ENCODE measurements at regions not wholly inside any gene's neighbourhood (a gene's known extent, or its start where the extent isn't known, plus 50 kb on each side); places are given as distances from the start of the nearest gene placed in this dataset.

- no peak overlapping the region for H3K27ac Mint-ChIP-seq (ENCODE audit: unreplicated experiment)
- peaks cover 4% of the 10 kb centered on the region for H3K9me3 ChIP-seq (ENCODE audit: insufficient read depth, low read depth, low read length)
Measured at GRCh38 chr3:25992606-25993005, 202.7 kb downstream of the OXSM start.

GRCh38 chr3:26004172-26004571 is 214.3 kb downstream of the OXSM start:
- H3K79me2 ChIP-seq (ENCODE audit: insufficient read depth, low read length): no peaks in the 10 kb centered on the region
- no peak overlapping the region for H3K4me3 ChIP-seq (ENCODE audit: insufficient read depth, low read depth, low read length)
- no peaks in the 10 kb centered on the region for H3K27me3 ChIP-seq (ENCODE audit: insufficient read depth, low read length)
- H3K4me3 Mint-ChIP-seq (ENCODE audit: unreplicated experiment): no peak overlapping the region
- H3K27ac ChIP-seq (ENCODE audit: low read depth, low read length): no peak overlapping the region
- no peaks in the 10 kb centered on the region for H3K36me3 ChIP-seq (ENCODE audit: insufficient read depth, low read length)
- TF ChIP-seq EZH2 (IDR thresholded peaks at IDR 0.05; ENCODE audit: insufficient read depth, low read length) (no peak), CTCF (IDR thresholded peaks at IDR 0.05; ENCODE audit: insufficient read depth, low read depth, low read length) (no peak)
- H3K4me1 Mint-ChIP-seq (ENCODE audit: low read depth, unreplicated experiment): no peaks in the 10 kb centered on the region
- no peaks in the 10 kb centered on the region for H3K4me1 ChIP-seq (ENCODE audit: insufficient read depth, low read length)
- peaks cover 2% of the 10 kb centered on the region for H3K9me3 Mint-ChIP-seq (ENCODE audit: unreplicated experiment)
- H3K4me2 ChIP-seq (ENCODE audit: low read length): no peak overlapping the region
- H3K36me3 Mint-ChIP-seq (ENCODE audit: low read depth, unreplicated experiment): no peaks in the 10 kb centered on the region
- H4K20me1 ChIP-seq (ENCODE audit: insufficient read depth, low read length): no peaks in the 10 kb centered on the region
- H3K27me3 Mint-ChIP-seq (ENCODE audit: low read depth, unreplicated experiment): no peaks in the 10 kb centered on the region
- no peak overlapping the region for H3K9ac ChIP-seq (ENCODE audit: low read length)
- H3K27ac Mint-ChIP-seq (ENCODE audit: unreplicated experiment): no peak overlapping the region
- no peaks in the 10 kb centered on the region for H3K9me3 ChIP-seq (ENCODE audit: insufficient read depth, low read depth, low read length)
- FAIRE-seq (no peak), DNase-seq (ENCODE audit: low read depth) (no peak)
- H2AFZ ChIP-seq (ENCODE audit: low read depth, low read length): no peak overlapping the region

More at GRCh38 chr3:25992606-25993005, 202.7 kb downstream of the OXSM start:
- Histone ChIP-seq H3K27ac (ENCODE audit: low read depth, low read length) (no peak overlapping the region), H3K9ac (ENCODE audit: low read length) (no peak overlapping the region), H3K4me1 (ENCODE audit: insufficient read depth, low read length) (no peaks in the 10 kb centered on the region), H4K20me1 (ENCODE audit: insufficient read depth, low read length) (no peaks in the 10 kb centered on the region), H3K4me3 (ENCODE audit: insufficient read depth, low read depth, low read length) (no peak overlapping the region), H3K79me2 (ENCODE audit: insufficient read depth, low read length) (no peaks in the 10 kb centered on the region), H2AFZ (ENCODE audit: low read depth, low read length) (no peak overlapping the region), H3K36me3 (ENCODE audit: insufficient read depth, low read length) (no peaks in the 10 kb centered on the region), H3K4me2 (ENCODE audit: low read length) (no peak overlapping the region), H3K27me3 (ENCODE audit: insufficient read depth, low read length) (no peaks in the 10 kb centered on the region)
- TF ChIP-seq CTCF (IDR thresholded peaks at IDR 0.05; ENCODE audit: insufficient read depth, low read depth, low read length) (no peak), EZH2 (IDR thresholded peaks at IDR 0.05; ENCODE audit: insufficient read depth, low read length) (no peak)
- Mint-ChIP-seq H3K36me3 (ENCODE audit: low read depth, unreplicated experiment) (no peaks in the 10 kb centered on the region), H3K9me3 (ENCODE audit: unreplicated experiment) (peaks cover 11% of the 10 kb centered on the region), H3K27me3 (ENCODE audit: low read depth, unreplicated experiment) (no peaks in the 10 kb centered on the region), H3K4me1 (ENCODE audit: low read depth, unreplicated experiment) (no peaks in the 10 kb centered on the region), H3K4me3 (ENCODE audit: unreplicated experiment) (no peak overlapping the region)
- no peak for DNase-seq (ENCODE audit: low read depth)
- no peak for FAIRE-seq

GRCh38 chr3:26011276-26011675 is 221.4 kb downstream of the OXSM start:
- DNase-seq (ENCODE audit: low read depth) (no peak), FAIRE-seq (no peak)
- H3K9ac ChIP-seq (ENCODE audit: low read length): no peak overlapping the region
- H3K4me2 ChIP-seq (ENCODE audit: low read length): no peak overlapping the region
- no peak overlapping the region for H2AFZ ChIP-seq (ENCODE audit: low read depth, low read length)
- H3K27me3 ChIP-seq (ENCODE audit: insufficient read depth, low read length): no peaks in the 10 kb centered on the region
- peaks cover 4% of the 10 kb centered on the region for H3K9me3 Mint-ChIP-seq (ENCODE audit: unreplicated experiment)
- H3K4me3 Mint-ChIP-seq (ENCODE audit: unreplicated experiment): no peak overlapping the region
- no peaks in the 10 kb centered on the region for H3K36me3 Mint-ChIP-seq (ENCODE audit: low read depth, unreplicated experiment)
- H3K36me3 ChIP-seq (ENCODE audit: insufficient read depth, low read length): no peaks in the 10 kb centered on the region
- no peaks in the 10 kb centered on the region for H4K20me1 ChIP-seq (ENCODE audit: insufficient read depth, low read length)
- H3K27ac ChIP-seq (ENCODE audit: low read depth, low read length): no peak overlapping the region
- no peaks in the 10 kb centered on the region for H3K27me3 Mint-ChIP-seq (ENCODE audit: low read depth, unreplicated experiment)
- no peaks in the 10 kb centered on the region for H3K79me2 ChIP-seq (ENCODE audit: insufficient read depth, low read length)
- no peak overlapping the region for H3K4me3 ChIP-seq (ENCODE audit: insufficient read depth, low read depth, low read length)
- H3K9me3 ChIP-seq (ENCODE audit: insufficient read depth, low read depth, low read length): peaks cover 4% of the 10 kb centered on the region
- no peaks in the 10 kb centered on the region for H3K4me1 ChIP-seq (ENCODE audit: insufficient read depth, low read length)
- no peak overlapping the region for H3K27ac Mint-ChIP-seq (ENCODE audit: unreplicated experiment)
- TF ChIP-seq CTCF (IDR thresholded peaks at IDR 0.05; ENCODE audit: insufficient read depth, low read depth, low read length) (no peak), EZH2 (IDR thresholded peaks at IDR 0.05; ENCODE audit: insufficient read depth, low read length) (no peak)
- no peaks in the 10 kb centered on the region for H3K4me1 Mint-ChIP-seq (ENCODE audit: low read depth, unreplicated experiment)

Measured in astrocyte (in vitro differentiated cells and primary cell).